HG02571 (cell line): ENCODE measurements at regions not wholly inside any gene's neighbourhood (a gene's known extent, or its start where the extent isn't known, plus 50 kb on each side); places are given as distances from the start of the nearest gene placed in this dataset.

Experiments
- ATAC-seq: cut with Tn5 transposase; IDR thresholded peaks from one replicate; pipeline ENCODE4 v1.9.1; 2021; ENCODE audit warnings: mild to moderate bottlenecking, moderate library complexity; ENCODE audit not compliant: unreplicated experiment

DNA sequence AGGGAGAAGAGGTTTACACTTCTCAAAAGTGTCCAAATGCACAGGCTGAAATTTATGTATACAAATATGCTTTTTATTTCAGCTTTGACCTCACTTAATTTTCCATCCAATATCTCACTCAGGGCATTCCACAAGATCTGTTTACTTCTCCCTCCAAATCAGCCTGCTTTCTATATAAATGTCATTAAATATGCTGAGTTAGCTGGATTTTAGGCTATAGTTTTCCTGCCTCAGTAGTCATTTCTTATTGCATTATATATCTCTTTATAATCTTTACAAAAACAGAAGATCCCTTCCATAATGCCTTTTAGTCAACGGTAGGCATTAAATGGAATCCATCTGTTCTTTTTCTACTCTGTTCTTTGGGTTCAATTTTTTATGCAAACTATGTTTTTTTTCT, 71.7 kb upstream of the KCND2 start:
- ATAC-seq: no peak

DNA sequence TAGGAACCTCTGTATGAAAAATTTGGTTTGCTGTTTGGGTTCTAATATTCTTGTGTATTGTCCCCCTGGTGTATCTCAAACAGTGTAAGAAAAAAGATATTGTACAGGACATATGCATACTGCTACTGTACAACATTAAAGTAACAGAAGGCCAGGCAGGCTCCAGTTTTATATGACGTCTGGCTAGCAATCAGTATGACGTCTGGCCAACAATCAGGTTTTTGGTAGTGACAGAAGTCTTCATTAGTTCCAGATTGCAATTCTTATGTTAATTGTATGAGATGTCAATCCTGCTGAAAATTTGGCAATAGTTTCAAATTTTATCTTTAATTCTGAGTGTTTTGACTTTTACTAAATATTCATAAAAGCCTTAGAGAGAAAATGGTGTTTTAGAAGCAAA, 67.9 kb upstream of the KCND2 start:
- ATAC-seq: no peak

GRCh38 chr7:120207037-120207436, 65.9 kb upstream of the KCND2 start:
- ATAC-seq: no peak

DNA sequence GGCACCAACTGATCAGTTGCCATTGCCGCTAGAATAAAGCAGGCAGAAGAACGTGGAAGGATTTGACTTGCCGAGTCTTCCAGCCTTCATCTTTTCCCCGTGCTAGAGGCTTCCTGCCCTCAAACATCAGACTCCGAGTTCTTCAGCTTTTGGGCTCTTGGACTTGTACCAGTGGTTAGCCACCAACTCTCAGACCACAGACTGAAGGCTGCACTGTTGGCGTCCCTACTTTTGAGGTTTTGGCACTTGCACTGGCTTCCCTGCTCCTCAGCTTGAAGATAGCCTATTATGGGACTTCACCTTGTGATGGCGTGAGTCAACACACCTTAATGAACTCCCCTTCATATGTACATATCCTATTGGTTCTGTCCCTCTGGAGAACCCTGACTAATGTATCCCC, 57.3 kb upstream of the KCND2 start:
- no peak for ATAC-seq

DNA sequence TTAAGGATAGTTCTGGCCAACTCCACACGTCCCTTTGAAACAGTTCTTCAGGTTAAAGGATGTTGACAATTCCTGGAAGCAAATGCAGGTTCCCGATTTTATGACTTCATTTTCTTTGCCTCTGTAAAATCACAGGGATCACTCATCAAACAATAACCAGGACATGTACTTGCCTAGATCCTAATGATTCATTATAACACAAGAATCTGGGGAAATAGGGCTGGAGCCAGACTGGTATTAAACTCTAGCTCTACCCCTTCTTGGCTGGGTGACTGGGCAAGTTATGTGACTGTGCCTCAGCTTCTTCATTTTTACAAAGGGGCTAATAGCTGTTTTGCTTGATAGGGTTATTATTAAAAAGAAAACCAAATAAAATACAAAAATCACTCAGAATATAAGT, 56.0 kb upstream of the KCND2 start:
- ATAC-seq: no peak

GRCh38 chr7:120218712-120219111, 54.3 kb upstream of the KCND2 start:
- ATAC-seq: no peak

GRCh38 chr7:120221666-120222065, 51.3 kb upstream of the KCND2 start:
- ATAC-seq: no peak
